HPDE6-E6E7 (cell line): ENCODE measurements at regions not wholly inside any gene's neighbourhood (a gene's known extent, or its start where the extent isn't known, plus 50 kb on each side); places are given as distances from the start of the nearest gene placed in this dataset.
"Not testable (repeated sequence)": the region's sequence is repeated elsewhere in the genome, so short reads cannot be mapped to it uniquely, and the experiment has no call there.

Experiments used
- DNase-seq: peaks from one replicate; pipeline ENCODE4 v3.0.0; 2011; ENCODE audit warnings: missing footprints; ENCODE audit errors: extremely low spot score

- no peak for DNase-seq
These were observed 160.7 kb upstream of the PCDH7 start for GRCh38 chr4:30559481-30559880.

- DNase-seq, result no peak
These were observed 133.3 kb upstream of the PCDH7 start for GRCh38 chr4:30586850-30587249.

GRCh38 chr4:30589669-30590068, 130.5 kb upstream of the PCDH7 start:
- not testable (repeated sequence) for DNase-seq

GRCh38 chr4:30600246-30601017, 119.7 kb upstream of the PCDH7 start:
- DNase-seq, result no peak

GRCh38 chr4:30601070-30601865, 118.9 kb upstream of the PCDH7 start:
- no peak for DNase-seq

GRCh38 chr4:30605616-30606190, 114.5 kb upstream of the PCDH7 start:
- no peak for DNase-seq

GRCh38 chr4:30610361-30610760, 109.8 kb upstream of the PCDH7 start:
- DNase-seq, result no peak

GRCh38 chr4:30614771-30615170, 105.4 kb upstream of the PCDH7 start:
- DNase-seq, result no peak

- DNase-seq, result no peak
These were observed 103.1 kb upstream of the PCDH7 start for GRCh38 chr4:30616942-30617646.

GRCh38 chr4:30617836-30618235, 102.3 kb upstream of the PCDH7 start:
- no peak for DNase-seq

GRCh38 chr4:30619679-30620078, 100.5 kb upstream of the PCDH7 start:
- no peak for DNase-seq

GRCh38 chr4:30620711-30621110, 99.5 kb upstream of the PCDH7 start:
- no peak for DNase-seq

- DNase-seq, result no peak
These were observed 89.7 kb upstream of the PCDH7 start for GRCh38 chr4:30630431-30630830.

- no peak for DNase-seq
These were observed 87.4 kb upstream of the PCDH7 start for GRCh38 chr4:30632751-30633150.

GRCh38 chr4:30641345-30641744, 78.8 kb upstream of the PCDH7 start:
- DNase-seq, result no peak

- no peak for DNase-seq
These were observed 77.6 kb upstream of the PCDH7 start for GRCh38 chr4:30642567-30642966.

- no peak for DNase-seq
These were observed 66.9 kb upstream of the PCDH7 start for GRCh38 chr4:30653291-30653690.

GRCh38 chr4:30656828-30657227, 63.3 kb upstream of the PCDH7 start:
- DNase-seq, result no peak

- no peak for DNase-seq
These were observed 52.2 kb upstream of the PCDH7 start for GRCh38 chr4:30667919-30668318.

GRCh38 chr4:30670206-30670605, 50.0 kb upstream of the PCDH7 start:
- DNase-seq, result no peak
